SK-N-SH (cell line): ENCODE measurements at regions not wholly inside any gene's neighbourhood (a gene's known extent, or its start where the extent isn't known, plus 50 kb on each side); places are given as distances from the start of the nearest gene placed in this dataset.

Experiments used
- CTCF ChIA-PET: fragments of 300-600, 350-600 bp; formaldehyde crosslinking; extraction: SDS; loops from one replicate; lab custom pipeline; 2021; lab: Yijun Ruan, JAX
- POLR2A ChIA-PET: fragments of 350-600 bp; sonication (Branson Sonifier 250); formaldehyde crosslinking; extraction: SDS; loops from one replicate; lab custom pipeline; 2020; ENCODE audit warnings: antibody characterized with exemption, inconsistent platforms; lab: Yijun Ruan, JAX
- DNase-seq: peaks from one replicate; pipeline ENCODE4 v3.0.0; 2012
- H2AFZ ChIP-seq: fragments of 200-600 bp; sonication (generic); 2 replicates; pipeline ENCODE4 v1.8.1; 2016; ENCODE audit warnings: antibody characterized with exemption, mild to moderate bottlenecking, low read depth
- H3F3A ChIP-seq: fragments of 200-600 bp; sonication (generic); replicated peaks from 2 replicates; pipeline ENCODE3; 2016; ENCODE audit warnings: antibody characterized with exemption, mild to moderate bottlenecking; ENCODE audit not compliant: insufficient read depth
- H3K27ac ChIP-seq, 2 experiments: fragments of 200-500 bp in 1 of 2; fragments of 200-600 bp in 1 of 2; sonication (Bioruptor generic) in 1 of 2; sonication (generic), shearing (Covaris generic) in 1 of 2; 2 replicates each; pipeline versions ENCODE4 v1.5.1 to v1.6.1; 2014 to 2016; ENCODE audit warnings: low read depth in 2 of 2, inconsistent platforms in 1 of 2, low read length in 1 of 2, mild to moderate bottlenecking in 1 of 2, mixed read lengths in 1 of 2
- H3K27me3 ChIP-seq: fragments of 200-600 bp; sonication (generic), shearing (Covaris generic); 2 replicates; pipeline ENCODE4 v1.6.1; 2016; ENCODE audit warnings: mixed run types; ENCODE audit not compliant: insufficient read depth
- H3K36me3 ChIP-seq, 2 experiments: fragments of 200-500 bp in 1 of 2; fragments of 200-600 bp in 1 of 2; sonication (Bioruptor generic) in 1 of 2; sonication (generic) in 1 of 2; replicated peaks in 1 of 2; 2 replicates each; pipeline versions ENCODE3 to v1.5.1; 2014 to 2016; ENCODE audit warnings: low read length in 1 of 2, mild to moderate bottlenecking in 1 of 2; ENCODE audit not compliant: insufficient read depth in 2 of 2, control insufficient read depth in 1 of 2
- H3K4me1 ChIP-seq, 2 experiments: fragments of 200-500 bp in 1 of 2; fragments of 200-600 bp in 1 of 2; sonication (Bioruptor generic) in 1 of 2; sonication (generic), shearing (Covaris generic) in 1 of 2; 2 replicates each; pipeline versions ENCODE4 v1.5.1 to v1.6.1; 2014 to 2016; ENCODE audit warnings: low read depth in 1 of 2, low read length in 1 of 2, mixed run types in 1 of 2; ENCODE audit not compliant: insufficient read depth in 2 of 2, control insufficient read depth in 1 of 2
- H3K4me2 ChIP-seq: fragments of 200-600 bp; sonication (generic), shearing (Covaris generic); 2 replicates; pipeline ENCODE4 v1.6.1; 2017; ENCODE audit warnings: mixed run types
- H3K4me3 ChIP-seq, 2 experiments: fragments of 200-500 bp in 1 of 2; fragments of 200-600 bp in 1 of 2; sonication (Bioruptor generic) in 1 of 2; sonication (generic), shearing (Covaris generic) in 1 of 2; 2 replicates each; pipeline versions ENCODE4 v1.5.1 to v1.8.1; 2014 to 2016; ENCODE audit warnings: low read depth in 2 of 2, inconsistent platforms in 1 of 2, low read length in 1 of 2, mild to moderate bottlenecking in 1 of 2, mixed read lengths in 1 of 2, moderate library complexity in 1 of 2
- H3K79me2 ChIP-seq: fragments of 200-600 bp; sonication (generic); 2 replicates; pipeline ENCODE4 v1.8.1; 2017; ENCODE audit warnings: mild to moderate bottlenecking; ENCODE audit not compliant: insufficient read depth
- H3K9ac ChIP-seq: fragments of 200-600 bp; sonication (generic); 2 replicates; pipeline ENCODE4 v1.6.1; 2017; ENCODE audit warnings: mixed run types
- H3K9me2 ChIP-seq: fragments of 200-600 bp; sonication (generic); 2 replicates; pipeline ENCODE4 v1.6.1; 2017; ENCODE audit warnings: mixed run types
- H3K9me3 ChIP-seq: fragments of 200-600 bp; sonication (generic); 2 replicates; pipeline ENCODE4 v1.6.1; 2017; ENCODE audit warnings: mixed run types, mild to moderate bottlenecking, moderate library complexity
- H4K20me1 ChIP-seq: fragments of 200-600 bp; sonication (generic); 2 replicates; pipeline ENCODE4 v1.6.1; 2017; ENCODE audit warnings: mild to moderate bottlenecking, mixed run types; ENCODE audit not compliant: insufficient read depth
- CHD2 ChIP-seq: fragments of 150-350 bp; IDR thresholded peaks from 2 replicates; pipeline ENCODE4 v1.6.1; 2018; ENCODE audit warnings: low read length; ENCODE audit not compliant: partially characterized antibody
- EP300 ChIP-seq, 2 experiments: IDR thresholded peaks; 2 replicates each; pipeline versions ENCODE4 v1.4.0 to v1.6.1; 2012; ENCODE audit warnings: borderline replicate concordance in 1 of 2, low read depth in 1 of 2, low read length in 1 of 2
- EZH2phosphoT487 ChIP-seq: fragments of 200-600 bp; sonication (generic); IDR thresholded peaks from 2 replicates; pipeline ENCODE4 v1.6.1; 2017; ENCODE audit warnings: low read depth, mixed run types, mild to moderate bottlenecking, antibody characterized with exemption, moderate library complexity, borderline replicate concordance
- FOSL2 ChIP-seq: IDR thresholded peaks from 2 replicates; pipeline ENCODE4 v1.4.0; 2012; ENCODE audit warnings: low read depth, mild to moderate bottlenecking, moderate library complexity, borderline replicate concordance
- FOXM1 ChIP-seq: IDR thresholded peaks from 2 replicates; pipeline ENCODE4 v1.4.0; 2012; ENCODE audit warnings: low read depth, mild to moderate bottlenecking
- GABPA ChIP-seq: IDR thresholded peaks from 2 replicates; pipeline ENCODE4 v1.4.0; 2012; ENCODE audit warnings: low read depth, mild to moderate bottlenecking
- GATA2 ChIP-seq: sonication (generic); formaldehyde crosslinking; IDR thresholded peaks from 2 replicates; pipeline ENCODE4 v1.5.0; 2020; ENCODE audit warnings: mild to moderate bottlenecking, missing genetic modification reagents
- RAD21 ChIP-seq: IDR thresholded peaks from 2 replicates; pipeline ENCODE4 v1.6.1; 2012; ENCODE audit warnings: mild to moderate bottlenecking, low read length
- RFX5 ChIP-seq: IDR thresholded peaks from 2 replicates; pipeline ENCODE4 v1.6.1; 2012; ENCODE audit warnings: mild to moderate bottlenecking, improper control_type of control experiment, low read length
- RXRA ChIP-seq: IDR thresholded peaks from 2 replicates; pipeline ENCODE4 v1.4.0; 2012; ENCODE audit warnings: low read depth, mild to moderate bottlenecking, borderline replicate concordance
- SMC3 ChIP-seq: IDR thresholded peaks from 2 replicates; pipeline ENCODE4 v1.6.1; 2012; ENCODE audit warnings: low read depth, low read length, improper control_type of control experiment
- TAF1 ChIP-seq: IDR thresholded peaks from 2 replicates; pipeline ENCODE4 v1.6.1; 2012; ENCODE audit warnings: low read depth, mild to moderate bottlenecking, low read length, moderate library complexity, borderline replicate concordance
- YY1 ChIP-seq: IDR thresholded peaks from 2 replicates; pipeline ENCODE4 v1.4.0; 2012; ENCODE audit warnings: low read depth, mild to moderate bottlenecking
- WGBS: methylation state at CpG from one replicate; pipeline ENCODE4 v1.1.6; 2017; ENCODE audit warnings: low lambda C conversion rate; 5-methylcytosine and 5-hydroxymethylcytosine counted together
- TF ChIP-seq, protein P1 (sequence below): IDR thresholded peaks from 2 replicates; pipeline ENCODE4; 2012
- TF ChIP-seq, protein P2 (sequence below): fragments of 200-600 bp; sonication (generic); IDR thresholded peaks from 2 replicates; pipeline ENCODE4 v1.6.1; 2017; ENCODE audit warnings: antibody characterized with exemption, mild to moderate bottlenecking, moderate library complexity

DNA sequence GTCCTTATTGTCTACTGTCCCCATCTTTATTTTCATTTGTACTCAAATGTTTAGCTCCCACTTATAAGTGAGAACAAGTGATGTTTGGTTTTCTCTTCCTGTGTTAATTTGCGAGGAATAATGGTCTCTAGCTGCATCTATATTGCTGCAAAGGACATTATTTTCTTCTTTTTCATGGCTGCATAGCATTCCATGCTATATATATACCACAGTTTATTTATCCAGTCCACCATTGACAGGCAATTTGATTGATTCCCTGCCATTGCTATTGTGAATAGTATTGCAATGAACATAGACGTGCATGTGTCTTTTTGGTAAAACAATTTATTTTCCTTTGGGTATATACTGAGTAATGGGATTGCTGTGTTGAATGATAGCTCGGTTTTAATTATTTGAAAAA is 1545.8 kb upstream of the RAG2 start:
- Histone ChIP-seq H3K4me3 (no peak overlapping the region), H4K20me1 (no peaks in the 10 kb centered on the region), H3K4me1 (no peaks in the 10 kb centered on the region), H3K9me2 (0 out of 2 replicates have a peak, but pooled peaks cover 3% of the 10 kb centered on the region), H3K4me2 (no peak overlapping the region), H3K27ac (no peak overlapping the region), H3K9me3 (no peaks in the 10 kb centered on the region), H2AFZ (no peak overlapping the region), H3K9ac (no peak overlapping the region), H3K27me3 (no peaks in the 10 kb centered on the region), H3K79me2 (no peaks in the 10 kb centered on the region), H3F3A (no peaks in the 10 kb centered on the region), H3K36me3 (no peaks in the 10 kb centered on the region)
- CTCF ChIA-PET: no interaction called here
- no peak for DNase-seq
- POLR2A ChIA-PET: no interaction called here
- TF ChIP-seq RAD21 (no peak), RXRA (no peak), SMC3 (no peak), FOXM1 (no peak), EZH2phosphoT487 (no peak), FOSL2 (no peak), GATA2 (CRISPR knock-in tag) (no peak), EP300 (IDR thresholded peaks at IDR 0.05; ENCODE audit: borderline replicate concordance in 1 of 2, low read depth in 1 of 2, low read length in 1 of 2) (no peak), YY1 (no peak), CHD2 (no peak)
- TF ChIP-seq, protein P1, sequence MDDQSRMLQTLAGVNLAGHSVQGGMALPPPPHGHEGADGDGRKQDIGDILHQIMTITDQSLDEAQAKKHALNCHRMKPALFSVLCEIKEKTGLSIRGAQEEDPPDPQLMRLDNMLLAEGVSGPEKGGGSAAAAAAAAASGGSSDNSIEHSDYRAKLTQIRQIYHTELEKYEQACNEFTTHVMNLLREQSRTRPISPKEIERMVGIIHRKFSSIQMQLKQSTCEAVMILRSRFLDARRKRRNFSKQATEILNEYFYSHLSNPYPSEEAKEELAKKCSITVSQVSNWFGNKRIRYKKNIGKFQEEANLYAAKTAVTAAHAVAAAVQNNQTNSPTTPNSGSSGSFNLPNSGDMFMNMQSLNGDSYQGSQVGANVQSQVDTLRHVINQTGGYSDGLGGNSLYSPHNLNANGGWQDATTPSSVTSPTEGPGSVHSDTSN: no peak
- WGBS: 17% methylated on average over 3 of the region's 3 CpGs

DNA sequence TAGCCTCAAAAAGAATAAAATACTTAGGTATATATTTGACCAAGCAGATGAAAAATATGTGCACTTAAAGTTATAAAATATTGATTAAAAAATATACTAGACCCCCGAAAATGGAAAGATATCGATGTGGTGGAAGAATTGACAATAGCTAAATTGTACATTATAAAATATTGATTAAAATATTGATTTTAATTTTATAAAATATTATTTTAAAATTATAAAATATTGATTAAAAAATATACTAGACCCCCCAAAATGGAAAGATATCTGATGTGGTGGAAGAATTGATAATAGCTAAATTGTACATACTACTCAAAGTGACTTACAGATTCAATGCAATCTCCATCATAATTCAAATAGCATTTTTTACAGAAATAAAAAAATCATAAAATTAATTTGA is 1540.9 kb upstream of the RAG2 start:
- 26% methylated on average over 2 of the region's 2 CpGs for WGBS
- no peaks in the 10 kb centered on the region for H3F3A ChIP-seq
- no peaks in the 10 kb centered on the region for H3K27me3 ChIP-seq
- H4K20me1 ChIP-seq: no peaks in the 10 kb centered on the region
- H3K79me2 ChIP-seq: no peaks in the 10 kb centered on the region
- H3K27ac ChIP-seq: no peak overlapping the region
- no peak for DNase-seq
- H3K36me3 ChIP-seq: no peaks in the 10 kb centered on the region
- CTCF ChIA-PET: no interaction called here
- no peak overlapping the region for H3K4me3 ChIP-seq
- no peak overlapping the region for H3K9ac ChIP-seq
- H3K4me1 ChIP-seq: no peaks in the 10 kb centered on the region
- H3K4me2 ChIP-seq: no peak overlapping the region
- no peaks in the 10 kb centered on the region for H3K9me3 ChIP-seq
- TF ChIP-seq EZH2phosphoT487: no peak
- TF ChIP-seq, protein P1: no peak
- TF ChIP-seq TAF1: no peak
- TF ChIP-seq, protein P2, sequence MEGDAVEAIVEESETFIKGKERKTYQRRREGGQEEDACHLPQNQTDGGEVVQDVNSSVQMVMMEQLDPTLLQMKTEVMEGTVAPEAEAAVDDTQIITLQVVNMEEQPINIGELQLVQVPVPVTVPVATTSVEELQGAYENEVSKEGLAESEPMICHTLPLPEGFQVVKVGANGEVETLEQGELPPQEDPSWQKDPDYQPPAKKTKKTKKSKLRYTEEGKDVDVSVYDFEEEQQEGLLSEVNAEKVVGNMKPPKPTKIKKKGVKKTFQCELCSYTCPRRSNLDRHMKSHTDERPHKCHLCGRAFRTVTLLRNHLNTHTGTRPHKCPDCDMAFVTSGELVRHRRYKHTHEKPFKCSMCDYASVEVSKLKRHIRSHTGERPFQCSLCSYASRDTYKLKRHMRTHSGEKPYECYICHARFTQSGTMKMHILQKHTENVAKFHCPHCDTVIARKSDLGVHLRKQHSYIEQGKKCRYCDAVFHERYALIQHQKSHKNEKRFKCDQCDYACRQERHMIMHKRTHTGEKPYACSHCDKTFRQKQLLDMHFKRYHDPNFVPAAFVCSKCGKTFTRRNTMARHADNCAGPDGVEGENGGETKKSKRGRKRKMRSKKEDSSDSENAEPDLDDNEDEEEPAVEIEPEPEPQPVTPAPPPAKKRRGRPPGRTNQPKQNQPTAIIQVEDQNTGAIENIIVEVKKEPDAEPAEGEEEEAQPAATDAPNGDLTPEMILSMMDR: no peak
- TF ChIP-seq RAD21: no peak
- no peak for TF ChIP-seq GABPA
- no peak for TF ChIP-seq RFX5
- TF ChIP-seq RXRA: no peak
- TF ChIP-seq YY1: no peak
- TF ChIP-seq SMC3: no peak
- TF ChIP-seq, all 33 proteins: peak for 0
- POLR2A ChIA-PET: no interaction called here
- Histone ChIP-seq H3K9me2 (0 out of 2 replicates have a peak, but pooled peaks cover 3% of the 10 kb centered on the region), H2AFZ (no peak overlapping the region)
